CD4-positive, CD25-positive, alpha-beta regulatory T cell (primary cell): ENCODE measurements at regions not wholly inside any gene's neighbourhood (a gene's known extent, or its start where the extent isn't known, plus 50 kb on each side); places are given as distances from the start of the nearest gene placed in this dataset.

Source experiments
- ATAC-seq, 2 donors: fragments of 150-1000 bp; cut with Tn5 transposase; one replicate each; pipeline ENCODE4 v1.10.0; 2021; ENCODE audit warnings: low read depth in 2 of 2, moderate number of reproducible peaks in 2 of 2, moderate library complexity in 1 of 2
- DNase-seq, 3 donors: peaks; one replicate each; pipeline versions ENCODE4 v3.0.0 to v3.0.0-alpha.2; 2012 to 2022; ENCODE audit warnings: mixed read lengths in 1 of 3
- H3K27ac ChIP-seq: one replicate; pipeline ENCODE4 v1.7.0; 2013; ENCODE audit warnings: mild to moderate bottlenecking, low read length; ENCODE audit not compliant: insufficient read depth, poor library complexity, severe bottlenecking
- H3K27me3 ChIP-seq: one replicate; pipeline ENCODE4 v1.7.0; 2013; ENCODE audit warnings: low read length; ENCODE audit not compliant: control insufficient read depth, insufficient read depth
- H3K36me3 ChIP-seq: one replicate; pipeline ENCODE4 v1.7.0; 2013; ENCODE audit warnings: mild to moderate bottlenecking, low read length, moderate library complexity; ENCODE audit not compliant: control insufficient read depth, insufficient read depth
- H3K4me1 ChIP-seq: 2 replicates; pipeline ENCODE4 v1.7.0; 2013; ENCODE audit warnings: mild to moderate bottlenecking, low read length; ENCODE audit not compliant: insufficient read depth, control insufficient read depth, poor library complexity, severe bottlenecking
- H3K4me3 ChIP-seq: one replicate; pipeline ENCODE4 v1.7.0; 2013; ENCODE audit warnings: low read depth, mild to moderate bottlenecking, low read length, moderate library complexity
- H3K9me3 ChIP-seq, 2 experiments: 1 replicate in 1 of 2; 2 replicates in 1 of 2; pipeline ENCODE4 v1.7.0; 2013; ENCODE audit warnings: low read length in 2 of 2, mild to moderate bottlenecking in 1 of 2, moderate library complexity in 1 of 2; ENCODE audit not compliant: control insufficient read depth in 2 of 2
- H3K27ac Mint-ChIP-seq, 3 donors: one replicate each; pipeline ENCODE4 v1.8.0; 2020 to 2022; ENCODE audit warnings: mild to moderate bottlenecking in 3 of 3, mixed read lengths in 3 of 3, moderate library complexity in 2 of 3
- H3K27me3 Mint-ChIP-seq: one replicate; pipeline ENCODE4 v1.8.0; 2022; ENCODE audit warnings: mild to moderate bottlenecking, mixed read lengths
- H3K36me3 Mint-ChIP-seq: one replicate; pipeline ENCODE4 v1.8.0; 2020; ENCODE audit warnings: mixed read lengths
- H3K4me1 Mint-ChIP-seq, 4 donors: one replicate each; pipeline ENCODE4 v1.8.0; 2020 to 2022; ENCODE audit warnings: mixed read lengths in 4 of 4, mild to moderate bottlenecking in 1 of 4
- H3K4me3 Mint-ChIP-seq, 4 donors: one replicate each; pipeline ENCODE4 v1.8.0; 2020 to 2022; ENCODE audit warnings: mild to moderate bottlenecking in 4 of 4, mixed read lengths in 4 of 4, moderate library complexity in 3 of 4
- H3K9me3 Mint-ChIP-seq, 7 donors: one replicate each; pipeline ENCODE4 v1.8.0; 2020 to 2022; ENCODE audit warnings: mixed read lengths in 7 of 7, mild to moderate bottlenecking in 3 of 7, moderate library complexity in 2 of 7

GRCh38 chr4:115923152-115923551 lies 809.7 kb upstream of the NDST4 start:
- Histone ChIP-seq H3K4me3 (no peak overlapping the region), H3K27ac (no peak overlapping the region), H3K36me3 (no peaks in the 10 kb centered on the region), H3K27me3 (no peaks in the 10 kb centered on the region), H3K9me3 (no peaks in the 10 kb centered on the region), H3K4me1 (no peaks in the 10 kb centered on the region)
- Mint-ChIP-seq H3K9me3 (peaks cover 0 to 21% (median 3%) of the 10 kb centered on the region in 7 donors), H3K27me3 (no peaks in the 10 kb centered on the region), H3K4me3 (no peak overlapping the region), H3K4me1 (no peaks in the 10 kb centered on the region), H3K36me3 (no peaks in the 10 kb centered on the region), H3K27ac (no peak overlapping the region)
- DNase-seq (no peak), ATAC-seq (no peak)

- H3K36me3 Mint-ChIP-seq = no peaks in the 10 kb centered on the region
- no peak overlapping the region for H3K27ac ChIP-seq
These were observed 807.2 kb upstream of the NDST4 start for GRCh38 chr4:115920637-115921036.

GRCh38 chr4:115918149-115918548 lies 804.7 kb upstream of the NDST4 start:
- DNase-seq (no peak), ATAC-seq (no peak)
- H3K4me3 ChIP-seq = no peak overlapping the region
- Mint-ChIP-seq H3K36me3 (no peaks in the 10 kb centered on the region), H3K4me1 (no peaks in the 10 kb centered on the region), H3K27me3 (no peaks in the 10 kb centered on the region), H3K4me3 (no peak overlapping the region), H3K27ac (no peak overlapping the region), H3K9me3 (peaks cover 0 to 13% (median 6%) of the 10 kb centered on the region in 7 donors)
- no peaks in the 10 kb centered on the region for H3K9me3 ChIP-seq
- H3K27ac ChIP-seq = no peak overlapping the region
- H3K36me3 ChIP-seq = no peaks in the 10 kb centered on the region
- no peaks in the 10 kb centered on the region for H3K27me3 ChIP-seq
- no peaks in the 10 kb centered on the region for H3K4me1 ChIP-seq

More at GRCh38 chr4:115920637-115921036, 807.2 kb upstream of the NDST4 start:
- Mint-ChIP-seq H3K27me3 (no peaks in the 10 kb centered on the region), H3K27ac (no peak overlapping the region), H3K4me3 (no peak overlapping the region), H3K4me1 (no peaks in the 10 kb centered on the region), H3K9me3 (peaks cover 0 to 18% (median 6%) of the 10 kb centered on the region in 7 donors)
- DNase-seq (no peak), ATAC-seq (no peak)
- no peaks in the 10 kb centered on the region for H3K4me1 ChIP-seq
- no peak overlapping the region for H3K4me3 ChIP-seq
- no peaks in the 10 kb centered on the region for H3K27me3 ChIP-seq
- H3K9me3 ChIP-seq = no peaks in the 10 kb centered on the region
- no peaks in the 10 kb centered on the region for H3K36me3 ChIP-seq

DNA sequence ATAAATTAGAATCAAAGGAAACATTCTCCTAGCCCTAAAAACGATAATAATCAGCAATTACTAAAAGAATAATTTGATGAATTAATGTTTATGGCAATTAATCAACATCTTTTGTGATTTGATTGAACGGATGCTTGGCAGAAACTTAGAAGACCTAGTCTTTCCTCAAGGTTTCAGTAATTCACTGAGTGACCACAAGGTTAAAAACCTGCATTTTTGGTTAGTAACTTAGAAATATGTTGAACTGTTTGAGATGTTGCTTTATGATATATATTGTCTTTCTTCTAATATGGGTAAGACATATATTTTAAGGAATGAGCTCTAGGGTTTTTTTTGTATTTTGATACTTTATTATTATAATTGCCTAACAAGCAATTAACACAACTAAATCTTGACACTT lies 793.0 kb upstream of the NDST4 start:
- Histone ChIP-seq H3K36me3 (no peaks in the 10 kb centered on the region), H3K27ac (no peak overlapping the region), H3K4me1 (no peaks in the 10 kb centered on the region), H3K4me3 (no peak overlapping the region), H3K27me3 (no peaks in the 10 kb centered on the region), H3K9me3 (peaks cover 0 to 5% of the 10 kb centered on the region in 2 experiments)
- Mint-ChIP-seq H3K27me3 (no peaks in the 10 kb centered on the region), H3K4me1 (no peaks in the 10 kb centered on the region), H3K27ac (no peak overlapping the region), H3K4me3 (no peak overlapping the region), H3K36me3 (no peaks in the 10 kb centered on the region), H3K9me3 (peaks cover 0 to 22% (median 6%) of the 10 kb centered on the region in 7 donors)
- DNase-seq (no peak), ATAC-seq (no peak)

DNA sequence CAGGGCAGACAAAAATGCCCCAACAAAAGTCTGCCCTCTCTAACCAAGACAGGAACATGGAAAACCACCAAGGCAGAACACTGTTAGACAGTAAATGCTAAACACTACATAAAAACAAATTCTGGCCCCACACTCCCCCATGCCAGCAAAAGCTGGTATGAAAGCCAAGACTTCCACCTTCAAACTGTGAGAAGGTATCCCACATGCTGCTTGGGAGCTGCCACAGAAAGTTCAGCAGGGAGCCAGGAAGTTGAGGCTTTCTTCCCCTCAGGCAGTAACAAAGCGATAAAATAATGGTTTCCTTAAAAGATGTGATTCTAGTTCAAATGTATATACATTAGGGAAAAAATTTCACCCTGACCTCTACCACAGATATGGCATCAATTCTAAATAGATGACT lies 770.4 kb upstream of the NDST4 start:
- no peaks in the 10 kb centered on the region for H3K27me3 ChIP-seq
- no peak overlapping the region for H3K4me3 ChIP-seq
- H3K27ac ChIP-seq = no peak overlapping the region
- Mint-ChIP-seq H3K4me1 (no peaks in the 10 kb centered on the region), H3K36me3 (no peaks in the 10 kb centered on the region), H3K27ac (no peak overlapping the region), H3K4me3 (no peak overlapping the region), H3K27me3 (no peaks in the 10 kb centered on the region), H3K9me3 (peaks cover 0 to 6% (median 0%) of the 10 kb centered on the region in 7 donors)
- peaks cover 0 to 4% of the 10 kb centered on the region in 2 experiments for H3K9me3 ChIP-seq
- DNase-seq (no peak), ATAC-seq (no peak)
- no peaks in the 10 kb centered on the region for H3K36me3 ChIP-seq
- no peaks in the 10 kb centered on the region for H3K4me1 ChIP-seq

- Mint-ChIP-seq H3K9me3 (peaks cover 0 to 6% (median 0%) of the 10 kb centered on the region in 7 donors), H3K27me3 (no peaks in the 10 kb centered on the region), H3K4me3 (no peak overlapping the region), H3K27ac (no peak overlapping the region), H3K36me3 (no peaks in the 10 kb centered on the region), H3K4me1 (no peaks in the 10 kb centered on the region)
- H3K36me3 ChIP-seq = no peaks in the 10 kb centered on the region
- peaks cover 0 to 4% of the 10 kb centered on the region in 2 experiments for H3K9me3 ChIP-seq
- no peaks in the 10 kb centered on the region for H3K4me1 ChIP-seq
- no peak overlapping the region for H3K4me3 ChIP-seq
- DNase-seq = no peak
- H3K27ac ChIP-seq = no peak overlapping the region
- no peaks in the 10 kb centered on the region for H3K27me3 ChIP-seq
- ATAC-seq = no peak
These were observed 769.8 kb upstream of the NDST4 start for GRCh38 chr4:115883231-115883630.

DNA sequence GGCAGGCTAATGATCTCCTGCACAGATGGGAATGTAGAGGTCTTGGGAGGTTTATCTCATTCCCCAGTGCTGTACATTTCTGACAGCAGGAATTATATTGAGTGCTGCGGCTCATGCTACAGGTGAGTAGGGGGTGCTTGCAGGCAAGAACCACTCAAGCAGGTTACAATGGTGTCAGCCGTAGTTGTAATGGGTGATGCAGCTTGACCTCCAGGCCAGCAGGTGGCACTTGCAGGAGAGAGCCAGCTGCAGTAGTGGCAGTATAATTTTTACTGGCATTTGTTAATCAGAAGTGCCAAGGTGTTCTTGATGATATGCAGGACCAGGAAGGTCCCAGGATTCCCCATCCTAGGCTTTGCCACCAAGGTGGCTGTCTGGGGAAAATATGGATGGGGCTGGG lies 759.6 kb upstream of the NDST4 start:
- Histone ChIP-seq H3K27ac (no peak overlapping the region), H3K4me1 (no peaks in the 10 kb centered on the region), H3K9me3 (no peaks in the 10 kb centered on the region), H3K4me3 (no peak overlapping the region), H3K36me3 (no peaks in the 10 kb centered on the region), H3K27me3 (no peaks in the 10 kb centered on the region)
- ATAC-seq = no peak
- DNase-seq = no peak
- Mint-ChIP-seq H3K27ac (no peak overlapping the region), H3K36me3 (no peaks in the 10 kb centered on the region), H3K4me1 (no peaks in the 10 kb centered on the region), H3K4me3 (no peak overlapping the region), H3K9me3 (peaks cover 2 to 22% (median 3%) of the 10 kb centered on the region in 7 donors), H3K27me3 (no peaks in the 10 kb centered on the region)

DNA sequence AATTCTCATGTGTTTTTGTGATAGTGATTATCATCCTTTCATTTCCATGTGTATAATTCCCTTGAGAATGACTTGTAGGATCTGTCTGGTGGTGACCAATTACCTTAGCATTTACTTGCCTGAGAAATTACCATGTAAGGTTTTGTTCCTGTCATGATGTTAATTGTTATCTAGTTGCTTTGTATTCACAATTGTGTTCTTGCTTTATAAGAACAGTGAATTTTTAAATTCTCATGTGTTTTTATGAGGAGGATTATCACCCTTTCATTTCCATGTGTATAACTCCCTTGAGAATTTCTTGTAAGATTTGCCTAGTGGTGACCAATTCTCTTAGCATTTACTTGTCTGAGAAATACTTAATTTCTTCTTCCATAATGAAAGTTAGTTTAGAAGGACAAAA lies 758.2 kb upstream of the NDST4 start:
- no peaks in the 10 kb centered on the region for H3K36me3 Mint-ChIP-seq
- no peak overlapping the region for H3K27ac Mint-ChIP-seq
- no peaks in the 10 kb centered on the region for H3K4me1 ChIP-seq
- H3K9me3 Mint-ChIP-seq = peaks cover 2 to 25% (median 3%) of the 10 kb centered on the region in 7 donors
- no peaks in the 10 kb centered on the region for H3K4me1 Mint-ChIP-seq
- H3K9me3 ChIP-seq = no peaks in the 10 kb centered on the region
- no peaks in the 10 kb centered on the region for H3K27me3 Mint-ChIP-seq
- H3K4me3 Mint-ChIP-seq = no peak overlapping the region
- no peak overlapping the region for H3K4me3 ChIP-seq
- DNase-seq (no peak), ATAC-seq (no peak)
- H3K27ac ChIP-seq = no peak overlapping the region
- no peaks in the 10 kb centered on the region for H3K27me3 ChIP-seq
- H3K36me3 ChIP-seq = no peaks in the 10 kb centered on the region
